Activated T-cell treated with anti-CD3 and anti-CD28 coated beads, Interleukin-2, amount 50 U/mL, for 72 hours (primary cell): ENCODE measurements at regions not wholly inside any gene's neighbourhood (a gene's known extent, or its start where the extent isn't known, plus 50 kb on each side); places are given as distances from the start of the nearest gene placed in this dataset.
"Not testable (repeated sequence)": the region's sequence is repeated elsewhere in the genome, so short reads cannot be mapped to it uniquely, and the experiment has no call there.

Source experiments
- ATAC-seq, 2 donors: fragments of 150-1000 bp; cut with Tn5 transposase; replicated peaks in 1 of 2; 2 replicates each; pipeline ENCODE4 v1.10.0; 2021; ENCODE audit warnings: moderate library complexity in 2 of 2, mild to moderate bottlenecking in 1 of 2
- DNase-seq, 2 donors: peaks; one replicate each; pipeline ENCODE4 v3.0.0; 2021 to 2022; ENCODE audit warnings: mixed read lengths in 1 of 2
- H3K27ac Mint-ChIP-seq: one replicate; pipeline ENCODE4 v1.8.0; 2022; ENCODE audit warnings: mild to moderate bottlenecking, moderate library complexity, mixed read lengths
- H3K27me3 Mint-ChIP-seq: one replicate; pipeline ENCODE4 v1.8.0; 2022; ENCODE audit warnings: low read depth, mixed read lengths
- H3K36me3 Mint-ChIP-seq, 2 donors: one replicate each; pipeline ENCODE4 v1.8.0; 2022; ENCODE audit warnings: mixed read lengths in 2 of 2, mild to moderate bottlenecking in 1 of 2; ENCODE audit not compliant: insufficient read depth in 2 of 2
- H3K4me1 Mint-ChIP-seq: one replicate; pipeline ENCODE4 v1.8.0; 2022; ENCODE audit warnings: low read depth, mixed read lengths
- H3K4me3 Mint-ChIP-seq, 2 donors: one replicate each; pipeline ENCODE4 v1.8.0; 2022; ENCODE audit warnings: mild to moderate bottlenecking in 2 of 2, mixed read lengths in 2 of 2, moderate library complexity in 2 of 2
- H3K9me3 Mint-ChIP-seq, 2 donors: one replicate each; pipeline ENCODE4 v1.8.0; 2022; ENCODE audit warnings: mixed read lengths in 2 of 2

DNA sequence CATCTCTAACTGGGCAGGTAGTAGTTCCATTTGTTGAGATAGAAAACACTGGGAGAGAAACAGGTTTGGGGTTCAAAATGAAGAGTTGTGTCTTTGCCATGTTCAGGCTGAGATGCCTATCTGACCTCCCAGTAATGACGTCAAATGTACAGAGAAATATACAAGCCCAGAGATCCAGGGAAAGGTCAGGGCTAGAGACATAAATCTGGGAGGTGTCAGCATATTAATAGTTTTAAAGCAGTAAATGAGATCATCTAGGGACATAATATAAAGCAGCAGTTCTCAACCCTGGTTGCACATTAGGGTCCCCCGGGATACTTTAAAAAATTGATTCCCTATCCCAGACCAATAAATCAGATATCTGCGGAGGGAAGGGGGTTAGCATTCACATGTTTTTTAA, 501.5 kb downstream of the UQCRFS1 start:
- Mint-ChIP-seq H3K27me3 (peaks cover 11% of the 10 kb centered on the region), H3K4me1 (no peaks in the 10 kb centered on the region), H3K27ac (no peak overlapping the region), H3K36me3 (no peaks in the 10 kb centered on the region), H3K9me3 (no peaks in the 10 kb centered on the region), H3K4me3 (no peak overlapping the region)
- no peak for ATAC-seq
- DNase-seq = no peak

DNA sequence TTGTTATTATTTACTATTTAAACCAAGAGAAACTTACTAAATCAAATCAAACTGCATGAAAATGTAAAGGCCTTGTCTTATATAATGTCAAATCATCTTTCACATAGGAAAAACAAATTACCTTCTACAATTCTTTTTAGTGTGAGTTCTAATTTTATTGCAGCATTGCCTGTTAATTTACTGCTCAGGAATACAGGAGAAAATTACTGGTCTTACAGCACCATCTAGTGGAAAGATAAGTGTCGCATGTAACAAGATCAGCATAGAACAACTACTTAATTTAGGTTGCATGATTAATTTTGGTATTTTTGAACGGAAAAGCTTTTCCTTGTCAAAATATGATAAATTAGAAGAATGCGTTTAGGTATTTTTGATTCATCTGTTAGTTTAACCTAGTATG, 502.7 kb downstream of the UQCRFS1 start:
- H3K27me3 Mint-ChIP-seq = peaks cover 11% of the 10 kb centered on the region
- H3K9me3 Mint-ChIP-seq = no peaks in the 10 kb centered on the region
- H3K36me3 Mint-ChIP-seq = no peaks in the 10 kb centered on the region
- no peak for ATAC-seq
- no peaks in the 10 kb centered on the region for H3K4me1 Mint-ChIP-seq
- H3K4me3 Mint-ChIP-seq = no peak overlapping the region
- no peak overlapping the region for H3K27ac Mint-ChIP-seq
- peak in 1 of 2 donors; percentile 6 for DNase-seq

- Mint-ChIP-seq H3K36me3 (no peaks in the 10 kb centered on the region), H3K9me3 (no peaks in the 10 kb centered on the region), H3K4me1 (peaks cover 6% of the 10 kb centered on the region), H3K4me3 (no peak overlapping the region), H3K27ac (no peak overlapping the region), H3K27me3 (peaks cover 11% of the 10 kb centered on the region)
- ATAC-seq = no peak
- no peak for DNase-seq
Observed at GRCh38 chr19:28706693-28707092, 506.3 kb downstream of the UQCRFS1 start.

DNA sequence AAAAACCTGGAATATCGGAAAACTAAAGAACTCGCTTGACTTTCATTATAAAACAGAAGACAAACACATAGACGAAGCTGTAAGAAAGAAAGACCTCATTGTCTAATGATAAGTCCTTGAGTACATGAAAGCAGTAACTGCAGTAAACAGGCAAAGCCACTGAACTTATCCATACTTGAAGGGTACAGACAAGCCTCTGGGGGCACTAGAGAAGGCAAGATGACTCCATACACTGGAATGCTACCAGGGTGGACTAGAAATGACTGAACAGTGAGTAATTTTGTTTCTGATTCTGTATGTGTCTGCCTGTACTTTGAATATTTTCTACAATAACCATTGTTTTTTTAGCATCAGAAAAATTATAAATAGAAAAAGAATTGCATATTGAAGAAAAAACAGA, 507.9 kb downstream of the UQCRFS1 start:
- no peak for DNase-seq
- H3K9me3 Mint-ChIP-seq = no peaks in the 10 kb centered on the region
- H3K4me1 Mint-ChIP-seq = peaks cover 6% of the 10 kb centered on the region
- H3K27me3 Mint-ChIP-seq = peaks cover 11% of the 10 kb centered on the region
- H3K36me3 Mint-ChIP-seq = no peaks in the 10 kb centered on the region
- peak in 1 of 2 donors; percentile 55 for ATAC-seq
- no peak overlapping the region for H3K4me3 Mint-ChIP-seq
- H3K27ac Mint-ChIP-seq = no peak overlapping the region

DNA sequence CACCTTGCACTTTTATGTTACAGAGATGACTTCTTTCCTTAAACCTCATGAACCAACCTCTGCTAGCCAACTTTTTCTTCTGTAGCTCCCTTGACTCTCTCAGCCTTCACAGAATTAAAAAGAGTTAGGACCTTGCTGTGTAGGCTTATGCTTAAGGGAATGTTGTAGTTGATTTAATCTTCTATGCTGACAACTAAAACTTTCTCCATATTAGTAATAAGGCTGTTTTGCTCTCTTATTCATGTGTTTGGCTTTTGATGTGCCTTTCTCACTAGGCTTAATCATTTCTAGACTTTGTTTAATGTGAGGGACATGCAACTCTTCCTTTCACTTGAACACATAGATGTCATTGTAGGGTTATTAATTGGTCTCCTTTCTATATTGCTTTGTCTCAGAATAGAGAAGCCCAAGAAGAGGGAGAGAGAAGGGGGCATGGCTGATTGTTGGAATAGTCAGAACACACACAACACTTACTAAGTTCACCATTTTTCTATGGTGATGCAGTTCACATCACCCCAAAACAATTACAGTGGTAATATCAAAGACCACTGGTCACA, 509.5 kb downstream of the UQCRFS1 start:
- H3K9me3 Mint-ChIP-seq = no peaks in the 10 kb centered on the region
- peak; percentile 61 to 75 for ATAC-seq
- no peaks in the 10 kb centered on the region for H3K36me3 Mint-ChIP-seq
- no peak overlapping the region for H3K27ac Mint-ChIP-seq
- H3K27me3 Mint-ChIP-seq = peaks cover 7% of the 10 kb centered on the region
- DNase-seq = no peak
- peaks cover 6% of the 10 kb centered on the region for H3K4me1 Mint-ChIP-seq
- H3K4me3 Mint-ChIP-seq = no peak overlapping the region

DNA sequence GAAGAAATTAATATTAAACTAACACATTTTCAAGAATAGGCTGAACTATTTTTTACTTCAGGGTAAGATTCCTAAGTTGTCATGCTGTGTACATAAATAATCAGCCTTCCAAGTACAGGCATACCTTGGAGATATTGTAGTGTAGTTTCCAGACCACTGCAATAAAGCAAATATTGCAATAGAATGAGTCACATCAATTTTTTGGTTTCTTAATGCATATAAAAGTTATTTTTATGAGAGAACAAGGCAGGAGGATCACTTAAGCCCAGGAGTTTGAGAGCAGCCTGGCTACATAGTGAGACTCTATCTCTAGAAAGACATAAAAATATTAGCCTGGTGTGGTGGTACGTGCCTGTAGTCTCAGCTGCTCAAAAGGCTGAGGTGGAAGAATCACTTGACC, 511.5 kb downstream of the UQCRFS1 start:
- no peak overlapping the region for H3K27ac Mint-ChIP-seq
- H3K27me3 Mint-ChIP-seq = no peaks in the 10 kb centered on the region
- DNase-seq (no peak), ATAC-seq (no peak)
- no peaks in the 10 kb centered on the region for H3K9me3 Mint-ChIP-seq
- H3K4me3 Mint-ChIP-seq = no peak overlapping the region
- no peaks in the 10 kb centered on the region for H3K36me3 Mint-ChIP-seq
- peaks cover 6% of the 10 kb centered on the region for H3K4me1 Mint-ChIP-seq

DNA sequence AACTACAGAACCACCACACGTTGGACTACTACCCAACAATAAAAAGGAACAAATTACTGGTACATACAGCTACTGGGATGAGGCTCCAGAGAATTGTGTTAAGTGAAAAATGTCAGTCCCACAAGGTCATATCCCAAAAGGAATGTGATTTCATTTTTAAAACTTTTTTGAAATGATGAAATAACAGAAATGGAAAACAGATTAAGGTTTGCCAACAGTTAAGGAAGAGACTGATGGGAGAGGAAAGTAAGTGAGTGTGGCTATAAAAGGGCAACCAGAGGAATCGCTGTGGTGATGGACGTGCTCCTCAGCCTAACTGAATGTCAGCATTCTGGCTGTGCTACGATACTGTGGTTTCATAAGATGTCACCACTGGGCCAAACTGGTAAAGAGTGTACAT, 512.8 kb downstream of the UQCRFS1 start:
- no peak overlapping the region for H3K4me3 Mint-ChIP-seq
- ATAC-seq (no peak), DNase-seq (no peak)
- peaks cover 6% of the 10 kb centered on the region for H3K4me1 Mint-ChIP-seq
- H3K36me3 Mint-ChIP-seq = no peaks in the 10 kb centered on the region
- no peaks in the 10 kb centered on the region for H3K27me3 Mint-ChIP-seq
- no peaks in the 10 kb centered on the region for H3K9me3 Mint-ChIP-seq
- H3K27ac Mint-ChIP-seq = no peak overlapping the region

- Mint-ChIP-seq H3K9me3 (no peaks in the 10 kb centered on the region), H3K4me3 (no peak overlapping the region), H3K4me1 (no peaks in the 10 kb centered on the region), H3K27me3 (no peaks in the 10 kb centered on the region), H3K27ac (no peak overlapping the region), H3K36me3 (no peaks in the 10 kb centered on the region)
- ATAC-seq (no peak), DNase-seq (no peak)
Observed at GRCh38 chr19:28697308-28697707, 515.6 kb downstream of the UQCRFS1 start.

DNA sequence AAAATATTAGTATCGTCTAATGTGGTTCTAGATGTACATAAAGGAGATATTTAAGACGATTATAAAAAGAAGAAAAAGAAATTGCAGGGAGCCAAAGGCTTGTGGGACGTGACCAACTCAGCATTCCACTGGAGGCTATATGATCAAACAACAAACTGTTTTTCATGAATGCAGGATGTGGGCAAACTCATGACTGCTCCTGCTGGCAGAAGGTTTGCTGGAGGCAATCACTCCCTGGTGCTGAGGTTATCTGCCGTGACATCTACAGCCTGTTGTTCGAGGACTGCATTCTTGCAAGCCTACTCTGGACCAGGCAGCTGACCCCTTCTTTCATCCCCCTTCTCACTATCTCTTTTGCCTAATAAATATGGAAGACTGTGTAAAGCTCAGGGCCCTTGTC, 518.1 kb downstream of the UQCRFS1 start:
- H3K4me3 Mint-ChIP-seq = no peak overlapping the region
- H3K9me3 Mint-ChIP-seq = no peaks in the 10 kb centered on the region
- no peaks in the 10 kb centered on the region for H3K36me3 Mint-ChIP-seq
- DNase-seq (no peak), ATAC-seq (no peak)
- no peaks in the 10 kb centered on the region for H3K27me3 Mint-ChIP-seq
- no peak overlapping the region for H3K27ac Mint-ChIP-seq
- no peaks in the 10 kb centered on the region for H3K4me1 Mint-ChIP-seq

DNA sequence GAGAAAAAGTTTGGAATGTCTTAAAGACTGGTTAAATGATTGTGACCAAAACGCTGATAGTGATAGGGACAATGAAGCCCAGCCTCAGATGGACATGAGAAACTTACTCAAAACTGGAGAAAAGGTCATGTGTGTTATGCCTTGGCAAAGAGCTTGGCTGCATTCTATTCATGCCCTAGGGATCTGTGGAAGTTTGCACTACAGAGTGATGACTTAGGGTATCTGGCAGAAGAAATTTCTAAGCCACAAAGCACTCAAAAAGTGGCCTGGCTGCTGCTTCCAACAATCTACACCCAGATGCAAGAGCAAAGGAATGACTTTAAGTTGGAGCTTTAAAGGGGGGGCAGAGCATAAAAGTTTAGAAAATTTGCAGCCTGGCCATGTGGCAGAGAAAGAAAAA, 521.3 kb downstream of the UQCRFS1 start:
- Mint-ChIP-seq H3K27me3 (no peaks in the 10 kb centered on the region), H3K9me3 (no peaks in the 10 kb centered on the region), H3K4me1 (no peaks in the 10 kb centered on the region), H3K36me3 (no peaks in the 10 kb centered on the region), H3K4me3 (no peak overlapping the region), H3K27ac (no peak overlapping the region)
- no peak for ATAC-seq
- no peak for DNase-seq

DNA sequence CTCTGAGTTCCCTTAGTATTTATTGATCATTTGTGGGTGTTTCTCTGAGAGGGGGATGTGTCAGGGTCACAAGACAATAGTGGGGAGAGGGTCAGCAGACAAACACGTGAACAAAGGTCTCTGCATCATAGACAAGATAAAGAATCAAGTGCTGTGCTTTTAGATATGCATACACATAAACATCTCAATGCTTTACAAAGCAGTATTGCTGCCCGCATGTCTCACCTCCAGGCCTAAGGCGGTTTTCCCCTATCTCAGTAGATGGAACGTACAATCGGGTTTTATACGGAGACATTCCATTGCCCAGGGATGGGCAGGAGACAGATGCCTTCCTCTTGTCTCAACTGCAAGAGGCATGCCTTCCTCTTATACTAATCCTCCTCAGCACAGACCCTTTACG, 523.5 kb downstream of the UQCRFS1 start:
- not testable (repeated sequence) for H3K27me3 Mint-ChIP-seq, H3K4me1 Mint-ChIP-seq, ATAC-seq, H3K27ac Mint-ChIP-seq, H3K36me3 Mint-ChIP-seq, H3K4me3 Mint-ChIP-seq, H3K9me3 Mint-ChIP-seq, DNase-seq

DNA sequence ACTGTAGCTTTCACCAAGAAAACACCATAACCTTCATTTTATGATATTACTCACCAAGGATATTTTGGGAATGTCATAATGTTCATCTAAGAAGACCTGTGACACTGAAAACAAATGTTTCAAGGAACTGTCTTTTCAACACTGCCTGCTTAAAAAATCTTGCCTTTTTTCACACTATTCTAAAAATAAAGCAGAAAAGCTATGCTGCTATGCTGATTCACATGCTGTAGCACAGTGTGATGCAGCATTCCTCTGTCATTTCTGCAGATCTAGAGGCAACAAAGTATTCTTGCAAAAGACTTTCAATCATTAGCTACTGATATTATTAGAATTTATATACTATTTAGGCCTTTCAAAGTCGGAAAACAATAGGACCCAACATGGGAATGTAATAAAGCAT, 525.7 kb downstream of the UQCRFS1 start:
- H3K9me3 Mint-ChIP-seq = peaks cover 0 to 3% of the 10 kb centered on the region in 2 donors
- H3K36me3 Mint-ChIP-seq = no peaks in the 10 kb centered on the region
- ATAC-seq (no peak), DNase-seq (no peak)
- H3K4me3 Mint-ChIP-seq = no peak overlapping the region
- H3K27me3 Mint-ChIP-seq = no peaks in the 10 kb centered on the region
- no peak overlapping the region for H3K27ac Mint-ChIP-seq
- no peaks in the 10 kb centered on the region for H3K4me1 Mint-ChIP-seq

- no peak overlapping the region for H3K27ac Mint-ChIP-seq
- peaks cover 0 to 3% of the 10 kb centered on the region in 2 donors for H3K9me3 Mint-ChIP-seq
- H3K4me1 Mint-ChIP-seq = no peaks in the 10 kb centered on the region
- H3K4me3 Mint-ChIP-seq = no peak overlapping the region
- no peak for DNase-seq
- H3K36me3 Mint-ChIP-seq = no peaks in the 10 kb centered on the region
- H3K27me3 Mint-ChIP-seq = no peaks in the 10 kb centered on the region
- ATAC-seq = no peak
Observed at GRCh38 chr19:28686756-28687155, 526.2 kb downstream of the UQCRFS1 start.

GRCh38 chr19:28685802-28686201, 527.1 kb downstream of the UQCRFS1 start:
- H3K27me3 Mint-ChIP-seq = no peaks in the 10 kb centered on the region
- ATAC-seq (no peak), DNase-seq (no peak)
- no peaks in the 10 kb centered on the region for H3K4me1 Mint-ChIP-seq
- H3K4me3 Mint-ChIP-seq = no peak overlapping the region
- no peaks in the 10 kb centered on the region for H3K36me3 Mint-ChIP-seq
- peaks cover 0 to 3% of the 10 kb centered on the region in 2 donors for H3K9me3 Mint-ChIP-seq
- no peak overlapping the region for H3K27ac Mint-ChIP-seq
